PC-9 (cell line): ENCODE measurements at regions not wholly inside any gene's neighbourhood (a gene's known extent, or its start where the extent isn't known, plus 50 kb on each side); places are given as distances from the start of the nearest gene placed in this dataset.
A peak's percentile ranks its signal among the peaks of the same experiment; 100 is the strongest.

Source experiments
- EZH2 ChIP-seq: fragments of 200-600 bp; sonication (generic); IDR thresholded peaks from 2 replicates; pipeline ENCODE4 v1.8.0; 2017; ENCODE audit warnings: antibody characterized with exemption, low read depth
- TF ChIP-seq, protein P1 (sequence below): fragments of 200-600 bp; sonication (generic); conservative IDR thresholded peaks from 2 replicates; pipeline ENCODE4 v1.6.1; 2017; ENCODE audit warnings: mixed run types, antibody characterized with exemption, mild to moderate bottlenecking, moderate library complexity

DNA sequence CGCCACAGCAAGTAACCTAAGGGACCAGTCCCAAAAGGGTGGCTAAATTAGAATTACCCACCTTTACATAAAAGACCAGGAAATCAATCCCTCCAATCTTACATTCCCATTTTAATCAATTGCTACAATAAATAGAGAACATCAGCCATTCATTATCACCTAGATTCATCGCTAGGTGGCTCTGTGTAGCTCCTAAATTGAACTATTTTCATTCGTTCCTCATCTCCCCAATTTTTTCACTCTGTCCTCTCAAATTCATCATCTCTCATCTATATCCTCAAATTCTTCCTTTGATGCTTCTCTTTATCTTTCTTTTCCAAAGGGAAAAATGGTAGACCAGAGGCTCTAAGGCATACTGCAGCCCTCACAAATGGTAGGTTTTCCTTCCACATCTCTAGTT lies 108.2 kb upstream of the TNC start:
- TF ChIP-seq, protein P1, sequence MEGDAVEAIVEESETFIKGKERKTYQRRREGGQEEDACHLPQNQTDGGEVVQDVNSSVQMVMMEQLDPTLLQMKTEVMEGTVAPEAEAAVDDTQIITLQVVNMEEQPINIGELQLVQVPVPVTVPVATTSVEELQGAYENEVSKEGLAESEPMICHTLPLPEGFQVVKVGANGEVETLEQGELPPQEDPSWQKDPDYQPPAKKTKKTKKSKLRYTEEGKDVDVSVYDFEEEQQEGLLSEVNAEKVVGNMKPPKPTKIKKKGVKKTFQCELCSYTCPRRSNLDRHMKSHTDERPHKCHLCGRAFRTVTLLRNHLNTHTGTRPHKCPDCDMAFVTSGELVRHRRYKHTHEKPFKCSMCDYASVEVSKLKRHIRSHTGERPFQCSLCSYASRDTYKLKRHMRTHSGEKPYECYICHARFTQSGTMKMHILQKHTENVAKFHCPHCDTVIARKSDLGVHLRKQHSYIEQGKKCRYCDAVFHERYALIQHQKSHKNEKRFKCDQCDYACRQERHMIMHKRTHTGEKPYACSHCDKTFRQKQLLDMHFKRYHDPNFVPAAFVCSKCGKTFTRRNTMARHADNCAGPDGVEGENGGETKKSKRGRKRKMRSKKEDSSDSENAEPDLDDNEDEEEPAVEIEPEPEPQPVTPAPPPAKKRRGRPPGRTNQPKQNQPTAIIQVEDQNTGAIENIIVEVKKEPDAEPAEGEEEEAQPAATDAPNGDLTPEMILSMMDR = peak; percentile 55
- no peak for TF ChIP-seq EZH2
